ENCODE measurements at regions not wholly inside any gene's neighbourhood (a gene's known extent, or its start where the extent isn't known, plus 50 kb on each side); places are given as distances from the start of the nearest gene placed in this dataset.

GRCh38 chr12:45621703-45622102 is 107.8 kb upstream of the ARID2 start:
- TF ChIP-seq SIN3A (IDR thresholded peaks at IDR 0.05; ENCODE audit: borderline replicate concordance, insufficient read depth, low read length) (no peak), REST (IDR thresholded peaks at IDR 0.05; ENCODE audit: insufficient read depth in 1 of 2, low read depth in 2 of 2, low read length in 2 of 2) (no peak), TAF1 (IDR thresholded peaks at IDR 0.05; ENCODE audit: borderline replicate concordance, insufficient read depth, low read length) (no peak), FOXP2 (optimal IDR thresholded peaks at IDR 0.05; ENCODE audit: borderline replicate concordance, extremely low read depth, extremely low read length, insufficient read depth) (no peak), POLR2AphosphoS5 (IDR thresholded peaks at IDR 0.05; ENCODE audit: low read depth, low read length) (no peak)

DNA sequence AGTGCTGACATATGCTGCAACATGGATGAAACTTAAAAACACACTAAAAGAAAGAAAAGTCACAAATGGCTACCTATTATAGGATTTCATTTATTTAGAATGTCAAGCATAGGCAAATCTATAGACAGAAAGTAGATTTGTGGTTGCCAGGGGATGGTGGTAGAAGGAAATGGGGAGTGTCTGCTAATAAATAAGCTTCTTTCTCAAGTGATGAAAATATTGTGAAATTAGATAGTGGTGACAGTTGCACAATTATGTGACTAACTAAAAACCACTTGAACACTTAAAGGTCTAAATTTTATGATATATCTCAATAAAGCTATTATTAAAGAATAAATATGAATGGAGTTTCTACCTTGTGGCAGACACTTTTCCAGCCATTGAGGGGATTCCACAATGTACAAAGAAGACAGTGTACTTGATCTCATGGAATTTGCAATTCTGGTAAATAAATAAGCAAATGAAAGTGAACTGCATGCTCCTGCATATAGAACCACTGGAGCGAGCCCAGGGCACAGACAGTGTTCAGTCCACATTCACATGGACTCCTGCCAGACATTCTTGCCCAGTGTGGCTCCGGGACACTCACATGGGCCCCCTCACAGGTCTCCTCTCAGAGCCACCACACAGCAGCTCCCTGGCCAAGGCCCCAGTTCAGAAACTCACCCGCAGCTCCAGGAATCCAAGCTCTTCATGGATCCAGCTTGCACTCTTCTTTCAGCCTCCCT is 107.1 kb upstream of the ARID2 start:
- no peak for TF ChIP-seq FOXP2 (optimal IDR thresholded peaks at IDR 0.05; ENCODE audit: borderline replicate concordance, extremely low read depth, extremely low read length, insufficient read depth)
- TF ChIP-seq SIN3A (IDR thresholded peaks at IDR 0.05; ENCODE audit: borderline replicate concordance, insufficient read depth, low read length) = no peak
- TF ChIP-seq REST (IDR thresholded peaks at IDR 0.05; ENCODE audit: insufficient read depth in 1 of 2, low read depth in 2 of 2, low read length in 2 of 2) = no peak
- no peak for TF ChIP-seq POLR2AphosphoS5 (IDR thresholded peaks at IDR 0.05; ENCODE audit: low read depth, low read length)
- no peak for TF ChIP-seq TAF1 (IDR thresholded peaks at IDR 0.05; ENCODE audit: borderline replicate concordance, insufficient read depth, low read length)

DNA sequence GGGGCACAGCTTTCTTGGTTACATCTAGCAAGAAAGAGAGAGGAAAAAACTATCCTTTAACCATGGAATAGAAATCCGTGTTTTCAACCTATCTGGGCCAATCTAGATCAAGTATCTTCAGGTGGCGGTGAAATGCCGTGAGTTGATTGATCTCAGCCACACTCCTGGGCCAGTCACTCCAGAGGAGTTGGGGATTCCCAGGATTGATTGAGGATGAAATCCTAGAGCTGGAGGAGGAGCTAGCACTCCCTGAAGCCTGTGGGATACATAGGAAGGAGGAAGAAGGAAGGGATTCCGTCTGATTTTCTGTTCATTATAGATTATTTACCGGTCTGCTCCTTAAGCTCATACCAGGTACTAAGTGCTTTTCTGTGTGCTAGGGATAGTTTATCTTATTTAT is 106.3 kb upstream of the ARID2 start:
- no peak for TF ChIP-seq SIN3A (IDR thresholded peaks at IDR 0.05; ENCODE audit: borderline replicate concordance, insufficient read depth, low read length)
- TF ChIP-seq FOXP2 (optimal IDR thresholded peaks at IDR 0.05; ENCODE audit: borderline replicate concordance, extremely low read depth, extremely low read length, insufficient read depth) = no peak

DNA sequence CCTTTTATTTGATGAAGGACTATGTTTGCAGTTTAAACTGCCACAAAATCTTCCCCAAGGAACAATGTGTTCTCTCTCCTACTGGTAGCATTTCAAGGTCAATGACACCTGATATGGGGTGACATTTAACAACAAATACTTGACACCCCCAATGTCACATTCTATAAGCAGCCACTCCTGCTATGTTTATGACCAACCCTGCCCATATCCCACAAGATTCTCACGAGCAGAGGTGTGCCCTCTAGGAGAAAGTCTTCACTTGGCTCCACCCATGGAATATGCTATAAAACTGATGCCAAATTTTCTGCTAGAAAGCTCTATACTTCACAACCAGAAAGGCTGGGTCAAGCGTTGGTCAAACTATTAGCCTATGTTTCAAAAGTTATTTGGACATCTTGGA is 105.6 kb upstream of the ARID2 start:
- TF ChIP-seq SIN3A (IDR thresholded peaks at IDR 0.05; ENCODE audit: borderline replicate concordance, insufficient read depth, low read length) = no peak
- TF ChIP-seq POLR2AphosphoS5 (IDR thresholded peaks at IDR 0.05; ENCODE audit: low read depth, low read length) = no peak
- TF ChIP-seq TAF1 (IDR thresholded peaks at IDR 0.05; ENCODE audit: borderline replicate concordance, insufficient read depth, low read length) = no peak
- TF ChIP-seq FOXP2 (optimal IDR thresholded peaks at IDR 0.05; ENCODE audit: borderline replicate concordance, extremely low read depth, extremely low read length, insufficient read depth) = no peak
- no peak for TF ChIP-seq REST (IDR thresholded peaks at IDR 0.05; ENCODE audit: insufficient read depth in 1 of 2, low read depth in 2 of 2, low read length in 2 of 2)

DNA sequence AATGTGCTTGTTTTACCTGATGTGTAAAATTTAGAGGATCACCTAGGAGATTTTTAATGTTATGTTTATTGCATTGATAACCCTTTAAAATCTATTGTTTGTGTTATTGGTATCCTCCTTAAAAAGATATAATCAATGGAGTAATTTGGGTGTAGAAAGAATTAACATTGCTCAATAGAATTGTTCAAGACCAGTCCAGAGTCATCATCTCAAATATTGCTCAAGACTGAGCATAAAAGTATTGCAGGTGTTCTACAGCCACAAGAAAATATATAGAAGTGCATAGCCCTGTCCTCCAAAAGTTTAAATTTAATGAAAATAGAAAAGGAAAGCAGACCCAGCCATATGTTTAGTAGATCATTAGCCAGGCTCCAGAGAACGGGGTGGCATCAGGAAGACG is 102.5 kb upstream of the ARID2 start:
- TF ChIP-seq REST (IDR thresholded peaks at IDR 0.05; ENCODE audit: insufficient read depth in 1 of 2, low read depth in 2 of 2, low read length in 2 of 2) (no peak), FOXP2 (optimal IDR thresholded peaks at IDR 0.05; ENCODE audit: borderline replicate concordance, extremely low read depth, extremely low read length, insufficient read depth) (no peak), SIN3A (IDR thresholded peaks at IDR 0.05; ENCODE audit: borderline replicate concordance, insufficient read depth, low read length) (no peak), TAF1 (IDR thresholded peaks at IDR 0.05; ENCODE audit: borderline replicate concordance, insufficient read depth, low read length) (no peak), POLR2AphosphoS5 (IDR thresholded peaks at IDR 0.05; ENCODE audit: low read depth, low read length) (no peak)

Data from PFSK-1 (cell line).